ENCODE measurements at regions not wholly inside any gene's neighbourhood (a gene's known extent, or its start where the extent isn't known, plus 50 kb on each side); places are given as distances from the start of the nearest gene placed in this dataset.

DNA sequence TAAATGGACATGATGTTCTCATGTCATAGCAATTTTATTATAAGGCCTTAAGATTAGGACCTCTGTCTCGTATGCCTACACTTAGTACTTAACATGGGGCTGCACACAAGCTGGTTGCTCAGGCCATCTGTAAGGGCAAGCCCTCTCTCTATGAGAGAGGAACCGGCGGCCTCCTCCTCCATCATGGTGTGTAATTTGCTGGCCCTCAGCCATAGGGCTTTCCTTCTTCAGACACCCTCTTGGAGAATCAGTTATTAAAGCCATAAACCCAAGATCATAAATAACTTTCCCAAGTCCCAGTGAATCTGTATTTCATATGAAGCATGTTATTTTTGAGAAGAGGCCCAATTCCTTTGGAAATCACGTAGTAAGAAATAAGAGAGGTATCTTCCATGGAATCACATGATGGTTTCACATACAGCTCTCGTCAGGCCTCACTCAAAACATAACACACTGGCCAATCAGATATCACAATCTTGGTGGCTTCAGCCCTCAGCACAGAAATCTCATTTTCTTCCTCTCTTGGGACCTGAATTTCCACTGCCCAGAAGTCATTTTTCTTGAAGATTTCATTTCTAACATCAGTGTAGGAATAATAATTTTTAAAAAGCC, 92.6 kb downstream of the RDH14 start (continued):
- TF ChIP-seq, protein P1, sequence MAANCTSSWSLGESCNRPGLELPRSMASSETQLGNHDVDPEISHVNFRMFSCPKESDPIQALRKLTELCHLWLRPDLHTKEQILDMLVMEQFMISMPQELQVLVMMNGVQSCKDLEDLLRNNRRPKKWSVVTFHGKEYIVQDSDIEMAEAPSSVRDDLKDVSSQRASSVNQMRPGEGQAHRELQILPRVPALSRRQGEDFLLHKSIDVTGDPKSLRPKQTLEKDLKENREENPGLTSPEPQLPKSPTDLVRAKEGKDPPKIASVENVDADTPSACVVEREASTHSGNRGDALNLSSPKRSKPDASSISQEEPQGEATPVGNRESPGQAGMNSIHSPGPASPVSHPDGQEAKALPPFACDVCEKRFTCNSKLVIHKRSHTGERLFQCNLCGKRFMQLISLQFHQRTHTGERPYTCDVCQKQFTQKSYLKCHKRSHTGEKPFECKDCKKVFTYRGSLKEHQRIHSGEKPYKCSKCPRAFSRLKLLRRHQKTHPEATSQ (tag by site-specific recombination; IDR thresholded peaks at IDR 0.05), result no peak
- TF ChIP-seq ZNF2 (tag by site-specific recombination; IDR thresholded peaks at IDR 0.05) (no peak), ZNF549 (tag by site-specific recombination; IDR thresholded peaks at IDR 0.05) (no peak), ZFP41 (tag by site-specific recombination; IDR thresholded peaks at IDR 0.05; ENCODE audit: borderline replicate concordance) (no peak), ZNF747 (tag by site-specific recombination; IDR thresholded peaks at IDR 0.05) (no peak), REPIN1 (tag by site-specific recombination; IDR thresholded peaks at IDR 0.05; ENCODE audit: low read depth) (no peak), ZNF830 (tag by site-specific recombination; IDR thresholded peaks at IDR 0.05; ENCODE audit: low read depth) (no peak), ZNF23 (tag by site-specific recombination; IDR thresholded peaks at IDR 0.05; ENCODE audit: borderline replicate concordance) (no peak), ZNF19 (tag by site-specific recombination; IDR thresholded peaks at IDR 0.05; ENCODE audit: low read depth) (no peak)
- TF ChIP-seq, protein P2, sequence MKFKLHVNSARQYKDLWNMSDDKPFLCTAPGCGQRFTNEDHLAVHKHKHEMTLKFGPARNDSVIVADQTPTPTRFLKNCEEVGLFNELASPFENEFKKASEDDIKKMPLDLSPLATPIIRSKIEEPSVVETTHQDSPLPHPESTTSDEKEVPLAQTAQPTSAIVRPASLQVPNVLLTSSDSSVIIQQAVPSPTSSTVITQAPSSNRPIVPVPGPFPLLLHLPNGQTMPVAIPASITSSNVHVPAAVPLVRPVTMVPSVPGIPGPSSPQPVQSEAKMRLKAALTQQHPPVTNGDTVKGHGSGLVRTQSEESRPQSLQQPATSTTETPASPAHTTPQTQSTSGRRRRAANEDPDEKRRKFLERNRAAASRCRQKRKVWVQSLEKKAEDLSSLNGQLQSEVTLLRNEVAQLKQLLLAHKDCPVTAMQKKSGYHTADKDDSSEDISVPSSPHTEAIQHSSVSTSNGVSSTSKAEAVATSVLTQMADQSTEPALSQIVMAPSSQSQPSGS (tag by site-specific recombination; IDR thresholded peaks at IDR 0.05; ENCODE audit: low read depth), result no peak

DNA sequence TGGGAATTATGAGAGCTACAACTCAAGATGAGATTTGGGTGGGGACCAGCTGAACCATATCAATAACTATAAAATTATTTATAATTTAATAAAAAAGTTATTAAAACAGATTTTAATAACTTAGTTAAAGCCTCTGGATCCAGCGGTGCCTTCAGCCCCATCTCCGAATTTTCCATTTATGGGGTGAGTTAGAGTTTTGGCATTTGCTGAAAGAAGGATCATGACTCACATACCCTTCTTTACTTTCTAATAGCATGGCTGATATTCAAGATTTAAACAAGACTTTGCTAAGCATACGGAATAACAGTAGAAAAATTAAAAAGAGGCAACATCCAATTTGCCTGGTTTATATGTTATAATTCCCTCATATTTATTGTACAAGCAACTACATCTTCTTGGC, 94.5 kb downstream of the RDH14 start:
- no peaks in the 10 kb centered on the region for H3K9me3 ChIP-seq (ENCODE audit: control insufficient read depth, insufficient read depth, low read depth, low read length)
- ChIA-PET POLR2A (no interaction called here), CTCF (interaction anchor here (1.5 kb wide), 1 partner anchor 20 kb away, joined by 4 read pairs; no protein-coding TSS in a partner anchor)
- H3K4me1 ChIP-seq (ENCODE audit: control insufficient read depth, insufficient read depth, low read length), result no peaks in the 10 kb centered on the region
- no peak for TF ChIP-seq ZSCAN16 (tag by site-specific recombination; IDR thresholded peaks at IDR 0.05)
- no peaks in the 10 kb centered on the region for H3K36me3 ChIP-seq (ENCODE audit: control insufficient read depth in 2 of 2, insufficient read depth in 1 of 2, low read length in 2 of 2)
- no peak overlapping the region for H3K4me3 ChIP-seq (ENCODE audit: low read depth, low read length)
- H3K27ac ChIP-seq (ENCODE audit: extremely low read depth, low read depth, low read length), result no peak overlapping the region

DNA sequence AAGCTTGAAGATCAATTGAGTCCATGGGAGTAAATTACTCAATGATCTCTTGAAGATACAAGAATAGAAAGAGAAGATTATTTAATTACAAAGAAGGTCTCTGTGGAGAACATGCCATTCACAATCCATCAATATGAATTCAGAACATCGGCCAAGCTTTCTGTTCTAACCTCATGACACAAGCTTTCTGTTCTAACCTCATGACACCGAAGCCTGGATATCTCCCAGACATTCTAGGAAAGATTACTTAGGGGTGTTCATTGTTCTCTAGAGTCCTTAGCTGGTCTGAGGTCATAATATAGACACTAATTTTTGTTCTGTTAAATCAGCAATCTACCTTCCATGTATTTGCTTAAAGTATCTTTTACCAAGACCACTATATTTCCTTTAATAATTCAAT, 95.5 kb downstream of the RDH14 start:
- POLR2A ChIA-PET, result no interaction called here
- H3K4me1 ChIP-seq (ENCODE audit: control insufficient read depth, insufficient read depth, low read length), result no peaks in the 10 kb centered on the region
- TF ChIP-seq, protein P3, sequence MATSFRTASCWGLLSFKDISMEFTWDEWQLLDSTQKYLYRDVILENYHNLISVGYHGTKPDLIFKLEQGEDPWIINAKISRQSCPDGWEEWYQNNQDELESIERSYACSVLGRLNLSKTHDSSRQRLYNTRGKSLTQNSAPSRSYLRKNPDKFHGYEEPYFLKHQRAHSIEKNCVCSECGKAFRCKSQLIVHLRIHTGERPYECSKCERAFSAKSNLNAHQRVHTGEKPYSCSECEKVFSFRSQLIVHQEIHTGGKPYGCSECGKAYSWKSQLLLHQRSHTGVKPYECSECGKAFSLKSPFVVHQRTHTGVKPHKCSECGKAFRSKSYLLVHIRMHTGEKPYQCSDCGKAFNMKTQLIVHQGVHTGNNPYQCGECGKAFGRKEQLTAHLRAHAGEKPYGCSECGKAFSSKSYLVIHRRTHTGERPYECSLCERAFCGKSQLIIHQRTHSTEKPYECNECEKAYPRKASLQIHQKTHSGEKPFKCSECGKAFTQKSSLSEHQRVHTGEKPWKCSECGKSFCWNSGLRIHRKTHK (tag by site-specific recombination; IDR thresholded peaks at IDR 0.05), result no peak
- TF ChIP-seq IKZF3 (tag by site-specific recombination; IDR thresholded peaks at IDR 0.05) (no peak), KLF16 (tag by site-specific recombination; IDR thresholded peaks at IDR 0.05) (no peak), MZF1 (tag by site-specific recombination; IDR thresholded peaks at IDR 0.05; ENCODE audit: borderline replicate concordance) (no peak), ZNF560 (tag by site-specific recombination; IDR thresholded peaks at IDR 0.05; ENCODE audit: borderline replicate concordance) (no peak), ZNF776 (tag by site-specific recombination; IDR thresholded peaks at IDR 0.05; ENCODE audit: borderline replicate concordance) (no peak), ZNF548 (tag by site-specific recombination; IDR thresholded peaks at IDR 0.05) (no peak)
- no peaks in the 10 kb centered on the region for H3K9me3 ChIP-seq (ENCODE audit: control insufficient read depth, insufficient read depth, low read depth, low read length)
- H3K27ac ChIP-seq (ENCODE audit: extremely low read depth, low read depth, low read length), result no peak overlapping the region
- CTCF ChIA-PET, result interaction anchor here (1.0 to 1.7 kb wide), 3 partner anchors 12 to 55 kb away, joined by 4 to 7 read pairs (median 6); no protein-coding TSS in a partner anchor
- no peak overlapping the region for H3K4me3 ChIP-seq (ENCODE audit: low read depth, low read length)
- no peaks in the 10 kb centered on the region for H3K36me3 ChIP-seq (ENCODE audit: control insufficient read depth in 2 of 2, insufficient read depth in 1 of 2, low read length in 2 of 2)

All from HEK293 (cell line).